GM12878 (cell line): ENCODE measurements at regions not wholly inside any gene's neighbourhood (a gene's known extent, or its start where the extent isn't known, plus 50 kb on each side); places are given as distances from the start of the nearest gene placed in this dataset.

Source experiments
- ATAC-seq: fragments of 200-7000 bp; cut with Tn5 transposase; 3 replicates; pipeline ENCODE4 v1.9.1; 2020; ENCODE audit warnings: mild to moderate bottlenecking, moderate library complexity
- BruUV-seq: library from RNA; stranded (reverse); fragments of 400-500 nt; replicated peaks from 2 replicates; lab custom pipeline; 2021; lab: Mats Ljungman, UMichigan
- CTCF ChIA-PET: fragments of 300-600 bp; sonication (Branson Sonifier 250); formaldehyde crosslinking; extraction: SDS; loops from one replicate; lab custom pipeline; 2021; ENCODE audit warnings: inconsistent platforms; lab: Yijun Ruan, JAX
- POLR2A ChIA-PET: fragments of 350-600 bp; formaldehyde crosslinking; extraction: SDS; loops from one replicate; lab custom pipeline; 2021; ENCODE audit warnings: inconsistent platforms; lab: Charles Lee
- RAD21 ChIA-PET: fragments of 300-600 bp; sonication (Branson Sonifier 250); formaldehyde crosslinking; loops from one replicate; lab custom pipeline; 2023; ENCODE audit warnings: antibody characterized with exemption; ENCODE audit not compliant: unreplicated experiment; lab: Charles Lee
- SMC1A ChIA-PET: fragments of 300-600 bp; sonication (Branson Sonifier 250); formaldehyde crosslinking; loops from one replicate; lab custom pipeline; 2023; ENCODE audit not compliant: unreplicated experiment, uncharacterized antibody; lab: Charles Lee
- DNase-seq: peaks from one replicate; pipeline ENCODE4 v3.0.0-alpha.2; 2011; ENCODE audit warnings: low read depth, low spot score
- FAIRE-seq: peaks from 3 replicates; lab custom pipeline; 2011; peaks lifted over from hg19 to GRCh38; lab: Jason Lieb, UNC
- H2AFZ ChIP-seq: 2 replicates; pipeline ENCODE4 v1.6.0; 2011; ENCODE audit warnings: low read depth, low read length, control low read depth; ENCODE audit not compliant: control insufficient read depth
- H3K27ac ChIP-seq: 2 replicates; pipeline ENCODE4 v1.5.1; 2011; ENCODE audit warnings: control low read depth; ENCODE audit not compliant: control insufficient read depth, insufficient read depth
- H3K27me3 ChIP-seq, 2 experiments: replicated peaks in 1 of 2; 2 replicates each; pipeline versions ENCODE4 v1.6.0 to v1.6.1; 2011; ENCODE audit warnings: low read length in 1 of 2; ENCODE audit not compliant: control insufficient read depth in 2 of 2, insufficient read depth in 2 of 2
- H3K36me3 ChIP-seq, 2 experiments: 2 replicates each; pipeline ENCODE4 v1.5.1; 2011; ENCODE audit warnings: low read length in 1 of 2; ENCODE audit not compliant: control insufficient read depth in 2 of 2, insufficient read depth in 2 of 2
- H3K4me1 ChIP-seq: 2 replicates; pipeline ENCODE4 v1.6.1; 2011; ENCODE audit warnings: mild to moderate bottlenecking, low read length, moderate library complexity, mixed read lengths; ENCODE audit not compliant: control insufficient read depth, insufficient read depth
- H3K4me2 ChIP-seq: 2 replicates; pipeline ENCODE4 v1.6.0; 2011; ENCODE audit warnings: control low read depth; ENCODE audit not compliant: control insufficient read depth, insufficient read depth
- H3K4me3 ChIP-seq: fragments of 200-600 bp; sonication (generic); 2 replicates; pipeline ENCODE4 v1.5.1; 2016
- H3K79me2 ChIP-seq: 2 replicates; pipeline ENCODE4 v1.6.0; 2011; ENCODE audit warnings: low read length; ENCODE audit not compliant: control insufficient read depth, insufficient read depth
- H3K9ac ChIP-seq: 2 replicates; pipeline ENCODE4 v1.8.0; 2011; ENCODE audit warnings: low read length, control low read depth, mixed read lengths; ENCODE audit not compliant: control insufficient read depth, insufficient read depth
- H3K9me3 ChIP-seq: replicated peaks from 3 replicates; pipeline ENCODE4 v1.5.1; 2011; ENCODE audit warnings: mild to moderate bottlenecking, low read length; ENCODE audit not compliant: control insufficient read depth, insufficient read depth
- H4K20me1 ChIP-seq: 2 replicates; pipeline ENCODE4 v1.6.0; 2011; ENCODE audit not compliant: control insufficient read depth, insufficient read depth
- ASH2L ChIP-seq: fragments of 300-600, 200-600 bp; sonication (generic); IDR thresholded peaks from 2 replicates; pipeline ENCODE4 v1.6.1; 2017; ENCODE audit warnings: low read depth, mild to moderate bottlenecking, borderline replicate concordance
- ATF7 ChIP-seq: fragments of 450-650 bp; IDR thresholded peaks from 2 replicates; pipeline ENCODE4 v1.6.1; 2016; ENCODE audit warnings: low read depth, mild to moderate bottlenecking
- HDAC6 ChIP-seq: fragments of 200-600 bp; sonication (generic); IDR thresholded peaks from one replicate; pipeline ENCODE4 v1.8.0; 2017; ENCODE audit warnings: antibody characterized with exemption; ENCODE audit not compliant: unreplicated experiment
- JUND ChIP-seq: IDR thresholded peaks from 2 replicates; pipeline ENCODE4 v1.6.1; 2012; ENCODE audit warnings: low read depth, mild to moderate bottlenecking, low read length, improper control_type of control experiment, moderate library complexity
- PAX5 ChIP-seq: IDR thresholded peaks from 2 replicates; pipeline ENCODE4 v1.6.1; 2011; ENCODE audit warnings: low read depth, low read length, borderline replicate concordance
- POLR2AphosphoS5 ChIP-seq: IDR thresholded peaks from 2 replicates; pipeline ENCODE4 v1.6.1; 2011; ENCODE audit warnings: mild to moderate bottlenecking, low read length, inconsistent platforms
- RAD51 ChIP-seq: fragments of 450-650 bp; IDR thresholded peaks from 2 replicates; pipeline ENCODE4 v1.6.1; 2016; ENCODE audit warnings: moderate library complexity, mild to moderate bottlenecking, inconsistent platforms
- RBBP5 ChIP-seq: fragments of 200-600 bp; sonication (generic); conservative IDR thresholded peaks from 2 replicates; pipeline ENCODE4 v1.6.1; 2016
- SUZ12 ChIP-seq: fragments of 200-600 bp; sonication (generic); IDR thresholded peaks from one replicate; pipeline ENCODE4 v1.6.1; 2018; ENCODE audit warnings: antibody characterized with exemption, mild to moderate bottlenecking; ENCODE audit not compliant: unreplicated experiment
- TBL1XR1 ChIP-seq: IDR thresholded peaks from 2 replicates; pipeline ENCODE4 v1.6.1; 2012; ENCODE audit warnings: low read depth, low read length, improper control_type of control experiment
- USF1 ChIP-seq: IDR thresholded peaks from 2 replicates; pipeline ENCODE4 v1.6.1; 2011; ENCODE audit warnings: borderline replicate concordance, low read depth, mild to moderate bottlenecking, moderate library complexity, mixed read lengths, low read length; ENCODE audit not compliant: insufficient read depth; ENCODE audit errors: extremely low read length
- WGBS: methylation state at CpG from one replicate; pipeline ENCODE4 v1.1.6; 2016; ENCODE audit warnings: low lambda C conversion rate; ENCODE audit not compliant: insufficient replicate concordance, insufficient coverage; ENCODE audit errors: missing lambda C conversion rate; 5-methylcytosine and 5-hydroxymethylcytosine counted together
- in situ Hi-C: fragments of 300-500 bp; cut with MboI; formaldehyde crosslinking; loops from 9 replicates; pipeline ENCODE4 v1.14.3; 2018; ENCODE audit warnings: mixed read lengths
- intact Hi-C: fragments of 100-400 bp; cut with micrococcal nuclease; formaldehyde crosslinking; loops from one replicate; pipeline ENCODE4 v1.14.2; 2022; ENCODE audit not compliant: unreplicated experiment
- TF ChIP-seq, protein P1 (sequence below): fragments of 450-650 bp; IDR thresholded peaks from 2 replicates; pipeline ENCODE4 v1.6.1; 2016; ENCODE audit warnings: mild to moderate bottlenecking, moderate library complexity, borderline replicate concordance

GRCh38 chr3:144200004-144200403, 228.4 kb downstream of the DIPK2A start (continued):
- TF ChIP-seq USF1, result no peak
- no peak for TF ChIP-seq ASH2L
- TF ChIP-seq PAX5, result no peak

DNA sequence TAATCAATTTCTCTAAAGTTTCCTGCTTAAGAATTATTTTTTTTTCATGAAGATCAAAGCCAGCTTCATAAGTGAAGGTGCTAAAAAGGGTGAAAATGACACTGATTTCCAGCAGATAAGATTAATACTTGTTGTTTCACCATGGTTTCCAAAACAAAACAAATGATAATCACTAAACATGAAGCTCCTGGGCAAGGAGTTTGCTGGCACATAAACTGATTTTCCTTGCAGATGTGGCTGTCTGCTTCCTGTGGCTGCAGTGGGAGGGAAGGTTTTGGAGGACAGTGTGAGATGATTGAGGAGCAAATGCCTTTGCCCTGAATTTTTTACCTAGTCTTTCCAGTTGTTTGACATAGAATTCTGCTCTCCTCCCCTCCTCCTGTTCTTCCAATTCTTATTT, 228.8 kb downstream of the DIPK2A start:
- Histone ChIP-seq H3K9me3 (no peaks in the 10 kb centered on the region; the same call in 2 of the 3 replicates), H3K27ac (no peak overlapping the region), H3K9ac (no peak overlapping the region), H3K4me2 (no peak overlapping the region), H3K4me3 (no peak overlapping the region), H3K79me2 (no peaks in the 10 kb centered on the region), H2AFZ (no peak overlapping the region), H3K4me1 (no peaks in the 10 kb centered on the region), H3K27me3 (no peaks in the 10 kb centered on the region), H3K36me3 (no peaks in the 10 kb centered on the region), H4K20me1 (no peaks in the 10 kb centered on the region)
- ATAC-seq, result no peak
- no peak for FAIRE-seq
- POLR2A ChIA-PET, result no interaction called here
- DNase-seq, result no peak
- in situ Hi-C loops (no loop called here), intact Hi-C loops (no loop called here)
- CTCF ChIA-PET, result no interaction called here
- no peak for TF ChIP-seq TBL1XR1
- no peak for TF ChIP-seq RAD51
- no TSS peak for BruUV-seq
- RAD21 ChIA-PET, result no interaction called here
- SMC1A ChIA-PET, result no interaction called here

DNA sequence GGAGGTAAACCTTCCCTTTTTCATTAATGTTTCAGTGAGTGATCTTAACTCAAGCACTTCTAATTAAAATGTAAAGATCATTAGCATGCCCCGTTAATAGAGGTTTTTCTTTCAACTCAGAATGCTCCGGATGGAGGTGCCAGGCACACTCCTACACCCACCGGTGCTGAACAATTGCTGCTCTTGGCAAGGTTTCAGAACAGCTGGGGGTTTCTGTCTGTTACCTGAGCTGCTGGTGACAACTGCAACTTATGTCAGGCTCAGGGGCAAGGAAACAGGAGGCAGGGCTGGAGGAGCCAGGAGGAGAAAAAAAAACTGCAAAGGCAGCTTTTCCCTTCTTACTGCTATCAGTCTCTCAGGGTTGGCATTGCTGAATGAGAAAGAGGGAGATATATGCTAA, 250.1 kb downstream of the DIPK2A start:
- FAIRE-seq (no peak), DNase-seq (no peak), ATAC-seq (no peak)
- Histone ChIP-seq H3K27me3 (no peaks in the 10 kb centered on the region), H3K4me1 (no peaks in the 10 kb centered on the region), H3K27ac (no peak overlapping the region), H2AFZ (no peak overlapping the region), H4K20me1 (no peaks in the 10 kb centered on the region), H3K79me2 (no peaks in the 10 kb centered on the region), H3K36me3 (no peaks in the 10 kb centered on the region), H3K9me3 (no peaks in the 10 kb centered on the region; the same call in 2 of the 3 replicates), H3K9ac (no peak overlapping the region), H3K4me3 (no peak overlapping the region), H3K4me2 (no peak overlapping the region)
- ChIA-PET CTCF (no interaction called here), SMC1A (no interaction called here), POLR2A (no interaction called here), RAD21 (no interaction called here)
- WGBS, result 74% methylated on average over 3 of the region's 3 CpGs
- in situ Hi-C loops (no loop called here), intact Hi-C loops (no loop called here)
- BruUV-seq, result no TSS peak
- TF ChIP-seq ATF7 (no peak), JUND (no peak), HDAC6 (no peak), SUZ12 (no peak), POLR2AphosphoS5 (no peak), RBBP5 (no peak)
- TF ChIP-seq, protein P1, sequence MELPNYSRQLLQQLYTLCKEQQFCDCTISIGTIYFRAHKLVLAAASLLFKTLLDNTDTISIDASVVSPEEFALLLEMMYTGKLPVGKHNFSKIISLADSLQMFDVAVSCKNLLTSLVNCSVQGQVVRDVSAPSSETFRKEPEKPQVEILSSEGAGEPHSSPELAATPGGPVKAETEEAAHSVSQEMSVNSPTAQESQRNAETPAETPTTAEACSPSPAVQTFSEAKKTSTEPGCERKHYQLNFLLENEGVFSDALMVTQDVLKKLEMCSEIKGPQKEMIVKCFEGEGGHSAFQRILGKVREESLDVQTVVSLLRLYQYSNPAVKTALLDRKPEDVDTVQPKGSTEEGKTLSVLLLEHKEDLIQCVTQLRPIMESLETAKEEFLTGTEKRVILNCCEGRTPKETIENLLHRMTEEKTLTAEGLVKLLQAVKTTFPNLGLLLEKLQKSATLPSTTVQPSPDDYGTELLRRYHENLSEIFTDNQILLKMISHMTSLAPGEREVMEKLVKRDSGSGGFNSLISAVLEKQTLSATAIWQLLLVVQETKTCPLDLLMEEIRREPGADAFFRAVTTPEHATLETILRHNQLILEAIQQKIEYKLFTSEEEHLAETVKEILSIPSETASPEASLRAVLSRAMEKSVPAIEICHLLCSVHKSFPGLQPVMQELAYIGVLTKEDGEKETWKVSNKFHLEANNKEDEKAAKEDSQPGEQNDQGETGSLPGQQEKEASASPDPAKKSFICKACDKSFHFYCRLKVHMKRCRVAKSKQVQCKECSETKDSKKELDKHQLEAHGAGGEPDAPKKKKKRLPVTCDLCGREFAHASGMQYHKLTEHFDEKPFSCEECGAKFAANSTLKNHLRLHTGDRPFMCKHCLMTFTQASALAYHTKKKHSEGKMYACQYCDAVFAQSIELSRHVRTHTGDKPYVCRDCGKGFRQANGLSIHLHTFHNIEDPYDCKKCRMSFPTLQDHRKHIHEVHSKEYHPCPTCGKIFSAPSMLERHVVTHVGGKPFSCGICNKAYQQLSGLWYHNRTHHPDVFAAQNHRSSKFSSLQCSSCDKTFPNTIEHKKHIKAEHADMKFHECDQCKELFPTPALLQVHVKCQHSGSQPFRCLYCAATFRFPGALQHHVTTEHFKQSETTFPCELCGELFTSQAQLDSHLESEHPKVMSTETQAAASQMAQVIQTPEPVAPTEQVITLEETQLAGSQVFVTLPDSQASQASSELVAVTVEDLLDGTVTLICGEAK, result no peak
